HG02981 (cell line): ENCODE measurements at regions not wholly inside any gene's neighbourhood (a gene's known extent, or its start where the extent isn't known, plus 50 kb on each side); places are given as distances from the start of the nearest gene placed in this dataset.
"Not testable (repeated sequence)": the region's sequence is repeated elsewhere in the genome, so short reads cannot be mapped to it uniquely, and the experiment has no call there.

Experiments
- ATAC-seq: cut with Tn5 transposase; IDR thresholded peaks from one replicate; pipeline ENCODE4 v1.9.1; 2021; ENCODE audit warnings: mild to moderate bottlenecking, moderate library complexity; ENCODE audit not compliant: unreplicated experiment

- no peak for ATAC-seq
These were observed 603.8 kb downstream of the IQCM start for GRCh38 chr4:149211876-149212275.

GRCh38 chr4:149203256-149204001 lies 612.2 kb downstream of the IQCM start:
- ATAC-seq: no peak

- no peak for ATAC-seq
These were observed 613.5 kb downstream of the IQCM start for GRCh38 chr4:149202117-149202516.

- no peak for ATAC-seq
These were observed 616.0 kb downstream of the IQCM start for GRCh38 chr4:149199594-149199993.

- ATAC-seq: no peak
These were observed 621.6 kb downstream of the IQCM start for GRCh38 chr4:149194061-149194460.

GRCh38 chr4:149187726-149188125 lies 627.9 kb downstream of the IQCM start:
- ATAC-seq: no peak

GRCh38 chr4:149183638-149184037 lies 632.0 kb downstream of the IQCM start:
- no peak for ATAC-seq

GRCh38 chr4:149181459-149181858 lies 634.2 kb downstream of the IQCM start:
- not testable (repeated sequence) for ATAC-seq

- ATAC-seq: no peak
These were observed 639.6 kb downstream of the IQCM start for GRCh38 chr4:149176039-149176438.

- ATAC-seq: no peak
These were observed 640.1 kb downstream of the IQCM start for GRCh38 chr4:149175549-149175948.

- ATAC-seq: no peak
These were observed 642.2 kb downstream of the IQCM start for GRCh38 chr4:149173241-149174013.

GRCh38 chr4:149168645-149169044 lies 647.0 kb downstream of the IQCM start:
- no peak for ATAC-seq

GRCh38 chr4:149166876-149167275 lies 648.8 kb downstream of the IQCM start:
- ATAC-seq: no peak

- no peak for ATAC-seq
These were observed 649.3 kb downstream of the IQCM start for GRCh38 chr4:149166365-149166764.

GRCh38 chr4:149164282-149164681 lies 651.4 kb downstream of the IQCM start:
- no peak for ATAC-seq

GRCh38 chr4:149161247-149161646 lies 654.4 kb downstream of the IQCM start:
- no peak for ATAC-seq

- no peak for ATAC-seq
These were observed 655.3 kb downstream of the IQCM start for GRCh38 chr4:149160370-149160769.

- ATAC-seq: no peak
These were observed 656.8 kb downstream of the IQCM start for GRCh38 chr4:149158817-149159216.

GRCh38 chr4:149145803-149146202 lies 669.8 kb downstream of the IQCM start:
- no peak for ATAC-seq

GRCh38 chr4:149144060-149144459 lies 671.6 kb downstream of the IQCM start:
- ATAC-seq: no peak

- no peak for ATAC-seq
These were observed 674.3 kb downstream of the IQCM start for GRCh38 chr4:149141391-149141790.

GRCh38 chr4:149140841-149141240 lies 674.8 kb downstream of the IQCM start:
- ATAC-seq: no peak
